ENCODE measurements at regions not wholly inside any gene's neighbourhood (a gene's known extent, or its start where the extent isn't known, plus 50 kb on each side); places are given as distances from the start of the nearest gene placed in this dataset.
"Not testable (repeated sequence)": the region's sequence is repeated elsewhere in the genome, so short reads cannot be mapped to it uniquely, and the experiment has no call there.

DNA sequence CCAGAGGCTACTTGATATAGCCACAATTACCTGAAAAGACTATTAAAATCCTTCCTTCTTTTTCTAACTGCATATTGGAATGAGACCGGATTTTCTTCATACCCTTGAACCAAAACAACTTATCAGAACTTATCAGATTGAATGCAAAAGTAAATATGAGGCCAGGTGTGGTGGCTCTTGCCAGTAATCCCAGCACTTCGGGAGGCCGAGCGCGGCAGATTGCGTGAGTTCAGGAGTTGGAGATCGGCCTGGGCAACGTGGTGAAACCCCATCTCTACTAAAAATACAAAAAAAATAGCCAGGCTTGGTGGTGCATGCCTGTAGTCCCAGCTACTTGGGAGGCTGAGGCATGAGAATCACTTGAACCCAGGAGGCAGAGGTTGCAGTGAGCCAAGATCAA lies 72.8 kb upstream of the TOP1 start:
- TF ChIP-seq, protein P1, sequence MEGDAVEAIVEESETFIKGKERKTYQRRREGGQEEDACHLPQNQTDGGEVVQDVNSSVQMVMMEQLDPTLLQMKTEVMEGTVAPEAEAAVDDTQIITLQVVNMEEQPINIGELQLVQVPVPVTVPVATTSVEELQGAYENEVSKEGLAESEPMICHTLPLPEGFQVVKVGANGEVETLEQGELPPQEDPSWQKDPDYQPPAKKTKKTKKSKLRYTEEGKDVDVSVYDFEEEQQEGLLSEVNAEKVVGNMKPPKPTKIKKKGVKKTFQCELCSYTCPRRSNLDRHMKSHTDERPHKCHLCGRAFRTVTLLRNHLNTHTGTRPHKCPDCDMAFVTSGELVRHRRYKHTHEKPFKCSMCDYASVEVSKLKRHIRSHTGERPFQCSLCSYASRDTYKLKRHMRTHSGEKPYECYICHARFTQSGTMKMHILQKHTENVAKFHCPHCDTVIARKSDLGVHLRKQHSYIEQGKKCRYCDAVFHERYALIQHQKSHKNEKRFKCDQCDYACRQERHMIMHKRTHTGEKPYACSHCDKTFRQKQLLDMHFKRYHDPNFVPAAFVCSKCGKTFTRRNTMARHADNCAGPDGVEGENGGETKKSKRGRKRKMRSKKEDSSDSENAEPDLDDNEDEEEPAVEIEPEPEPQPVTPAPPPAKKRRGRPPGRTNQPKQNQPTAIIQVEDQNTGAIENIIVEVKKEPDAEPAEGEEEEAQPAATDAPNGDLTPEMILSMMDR (IDR thresholded peaks at IDR 0.05; ENCODE audit: insufficient read depth, low read depth, low read length) = not testable (repeated sequence)
- TF ChIP-seq EZH2 (IDR thresholded peaks at IDR 0.05; ENCODE audit: insufficient read depth, low read length) = not testable (repeated sequence)
